Kidney (tissue), 13 donors: ENCODE measurements at regions not wholly inside any gene's neighbourhood (a gene's known extent, or its start where the extent isn't known, plus 50 kb on each side); places are given as distances from the start of the nearest gene placed in this dataset.
A peak's percentile ranks its signal among the peaks of the same experiment; 100 is the strongest.

ENCODE experiments used
- DNase-seq, 5 donors: peaks; one replicate each; pipeline ENCODE4 v3.0.0-alpha.2; 2013 to 2020
- FAIRE-seq: peaks from 2 replicates; lab custom pipeline; 2012; peaks lifted over from hg19 to GRCh38; lab: Jason Lieb, UNC
- H3K27ac ChIP-seq, 2 donors: one replicate each; pipeline ENCODE4 v1.7.0; 2013; ENCODE audit warnings: low read depth in 2 of 2, low read length in 2 of 2, inconsistent platforms in 1 of 2
- H3K27me3 ChIP-seq: one replicate; pipeline ENCODE4 v1.7.1; 2013; ENCODE audit warnings: low read length, inconsistent platforms; ENCODE audit not compliant: control insufficient read depth, insufficient read depth
- H3K36me3 ChIP-seq, 3 donors: one replicate each; pipeline versions ENCODE4 v1.7.0 to v1.7.1; 2013; ENCODE audit warnings: low read length in 3 of 3, control low read depth in 1 of 3, inconsistent platforms in 1 of 3; ENCODE audit not compliant: insufficient read depth in 3 of 3, control insufficient read depth in 2 of 3
- H3K4me1 ChIP-seq, 3 donors: one replicate each; pipeline versions ENCODE4 v1.7.0 to v1.7.1; 2013; ENCODE audit warnings: low read length in 3 of 3, inconsistent platforms in 1 of 3, low read depth in 1 of 3; ENCODE audit not compliant: control insufficient read depth in 2 of 3, insufficient read depth in 2 of 3
- H3K4me3 ChIP-seq, 3 donors: one replicate each; pipeline versions ENCODE4 v1.7.0 to v1.8.1; 2013; ENCODE audit warnings: low read length in 3 of 3, control low read depth in 1 of 3, inconsistent platforms in 1 of 3
- H3K9ac ChIP-seq, 3 donors: one replicate each; pipeline versions ENCODE4 v1.7.0 to v1.7.1; 2013; ENCODE audit warnings: low read length in 3 of 3, control low read depth in 1 of 3, inconsistent platforms in 1 of 3
- H3K9me3 ChIP-seq, 3 donors: one replicate each; pipeline versions ENCODE4 v1.7.0 to v1.7.1; 2013; ENCODE audit warnings: low read length in 3 of 3, control low read depth in 1 of 3, inconsistent platforms in 1 of 3; ENCODE audit not compliant: control insufficient read depth in 2 of 3, insufficient read depth in 1 of 3
- intact Hi-C: fragments of 100-400 bp; cut with DNase I; formaldehyde crosslinking; loops from one replicate; pipeline ENCODE4 v1.11.1; 2022
- TF ChIP-seq, protein P1 (sequence below): IDR thresholded peaks from 3 replicates; pipeline ENCODE4 v1.5.1; 2012; ENCODE audit warnings: mild to moderate bottlenecking, moderate library complexity, borderline replicate concordance; ENCODE audit not compliant: insufficient read depth; ENCODE audit errors: extremely low read depth
- donor health status: control.
- donor health status: control.
- donor health status: control.
- donor health status: control.
- donor health status: control.
- donor health status: DM: yes; HTN: yes; CAD: no.
- donor health status: Normal renal cell carcinoma (clear cell type).

DNA sequence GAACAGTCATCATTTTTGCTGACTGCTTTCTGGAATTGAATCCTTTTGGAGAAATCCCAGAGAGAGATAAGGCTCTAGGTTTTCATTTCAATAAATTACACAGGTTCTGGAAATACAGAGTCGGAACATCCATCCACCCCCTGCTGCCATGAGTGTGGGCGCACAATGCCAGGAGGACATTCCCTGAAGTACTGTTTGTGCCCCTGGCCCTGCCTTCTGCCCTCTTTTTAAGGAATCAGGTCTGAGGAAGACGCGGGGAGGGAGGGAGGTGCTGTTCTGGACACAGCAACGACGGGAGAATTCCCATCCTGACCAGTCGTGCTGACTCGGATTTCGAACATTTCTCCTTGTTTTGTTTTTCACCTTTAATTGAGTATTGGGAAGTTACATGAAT lies 69.0 kb downstream of the SEC61G start:
- Histone ChIP-seq H3K27ac (no peak overlapping the region), H3K27me3 (no peaks in the 10 kb centered on the region), H3K36me3 (no peaks in the 10 kb centered on the region), H3K4me3 (no peak overlapping the region), H3K9me3 (no peaks in the 10 kb centered on the region), H3K4me1 (no peaks in the 10 kb centered on the region), H3K9ac (no peak overlapping the region)
- FAIRE-seq (no peak), DNase-seq (no peak)
- intact Hi-C loops = no loop called here
- TF ChIP-seq, protein P1, sequence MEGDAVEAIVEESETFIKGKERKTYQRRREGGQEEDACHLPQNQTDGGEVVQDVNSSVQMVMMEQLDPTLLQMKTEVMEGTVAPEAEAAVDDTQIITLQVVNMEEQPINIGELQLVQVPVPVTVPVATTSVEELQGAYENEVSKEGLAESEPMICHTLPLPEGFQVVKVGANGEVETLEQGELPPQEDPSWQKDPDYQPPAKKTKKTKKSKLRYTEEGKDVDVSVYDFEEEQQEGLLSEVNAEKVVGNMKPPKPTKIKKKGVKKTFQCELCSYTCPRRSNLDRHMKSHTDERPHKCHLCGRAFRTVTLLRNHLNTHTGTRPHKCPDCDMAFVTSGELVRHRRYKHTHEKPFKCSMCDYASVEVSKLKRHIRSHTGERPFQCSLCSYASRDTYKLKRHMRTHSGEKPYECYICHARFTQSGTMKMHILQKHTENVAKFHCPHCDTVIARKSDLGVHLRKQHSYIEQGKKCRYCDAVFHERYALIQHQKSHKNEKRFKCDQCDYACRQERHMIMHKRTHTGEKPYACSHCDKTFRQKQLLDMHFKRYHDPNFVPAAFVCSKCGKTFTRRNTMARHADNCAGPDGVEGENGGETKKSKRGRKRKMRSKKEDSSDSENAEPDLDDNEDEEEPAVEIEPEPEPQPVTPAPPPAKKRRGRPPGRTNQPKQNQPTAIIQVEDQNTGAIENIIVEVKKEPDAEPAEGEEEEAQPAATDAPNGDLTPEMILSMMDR = no peak

GRCh38 chr7:54689394-54690049 lies 69.5 kb downstream of the SEC61G start:
- no peak overlapping the region for H3K27ac ChIP-seq
- H3K27me3 ChIP-seq = no peaks in the 10 kb centered on the region
- TF ChIP-seq, protein P1 = no peak
- no peak overlapping the region for H3K4me3 ChIP-seq
- FAIRE-seq (no peak), DNase-seq (peak in 1 of 5 donors; percentile 40)
- H3K36me3 ChIP-seq = no peaks in the 10 kb centered on the region
- intact Hi-C loops = no loop called here
- H3K9ac ChIP-seq = no peak overlapping the region
- H3K4me1 ChIP-seq = no peaks in the 10 kb centered on the region
- no peaks in the 10 kb centered on the region for H3K9me3 ChIP-seq

DNA sequence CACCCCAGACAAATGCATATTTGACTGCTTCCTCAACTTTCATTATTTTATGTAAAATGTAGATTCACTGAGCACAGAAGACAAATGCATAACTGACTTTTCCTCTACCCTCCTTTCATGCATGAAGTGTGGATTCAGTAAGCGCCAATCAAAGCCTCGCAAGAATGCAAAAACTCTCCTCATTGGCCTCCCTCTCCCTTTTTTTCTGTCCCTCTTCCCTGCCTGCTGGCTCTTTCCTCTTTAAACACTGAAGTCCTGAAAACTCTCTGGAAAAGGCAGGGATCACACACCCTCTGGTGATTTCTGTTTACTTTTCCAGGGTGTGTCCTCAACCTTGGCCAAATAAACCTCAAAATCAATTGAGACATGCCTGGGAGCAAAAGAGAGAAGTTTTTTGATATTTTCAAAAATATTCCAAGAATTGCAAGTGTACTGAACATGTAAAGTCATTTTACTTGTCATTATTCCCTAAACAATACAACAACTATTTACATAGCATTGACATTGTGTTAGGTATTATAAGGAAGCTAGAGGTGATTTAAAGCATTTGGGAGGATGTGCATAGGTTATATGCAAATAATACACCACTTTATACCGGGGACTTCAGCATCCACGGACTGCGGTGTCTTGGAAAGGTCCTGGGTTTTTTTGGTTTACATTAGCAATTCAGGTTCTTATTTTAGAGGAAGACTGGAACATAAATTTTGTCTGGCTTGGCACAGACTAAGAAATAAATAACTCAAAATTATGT lies 71.4 kb downstream of the SEC61G start:
- H3K4me3 ChIP-seq = no peak overlapping the region
- H3K27ac ChIP-seq = no peak overlapping the region
- no peak overlapping the region for H3K9ac ChIP-seq
- FAIRE-seq (no peak), DNase-seq (no peak)
- intact Hi-C loops = no loop called here
- no peaks in the 10 kb centered on the region for H3K27me3 ChIP-seq
- H3K36me3 ChIP-seq = no peaks in the 10 kb centered on the region
- H3K4me1 ChIP-seq = no peaks in the 10 kb centered on the region
- H3K9me3 ChIP-seq = no peaks in the 10 kb centered on the region
- TF ChIP-seq, protein P1 = no peak
